ENCODE measurements at regions not wholly inside any gene's neighbourhood (a gene's known extent, or its start where the extent isn't known, plus 50 kb on each side); places are given as distances from the start of the nearest gene placed in this dataset.

DNA sequence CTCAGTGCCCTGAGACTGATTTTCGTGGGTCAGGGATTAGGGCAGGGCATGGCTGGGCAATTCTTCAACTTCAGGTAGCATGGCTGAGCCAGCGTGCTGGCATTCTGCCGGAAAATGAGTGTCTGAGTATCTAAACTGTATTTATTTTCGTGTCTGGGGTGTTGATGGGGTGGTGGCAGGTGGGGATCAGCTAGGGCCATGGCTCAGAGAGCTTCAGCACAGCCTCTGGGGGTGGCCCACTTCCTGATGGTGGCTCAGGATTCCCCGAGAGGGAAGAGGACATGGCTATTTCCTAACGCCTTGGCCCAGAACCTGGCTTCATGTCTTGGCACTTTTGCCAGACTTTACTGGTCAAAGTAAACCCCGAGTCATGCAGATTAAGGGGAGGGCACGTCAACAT is 260.5 kb downstream of the GADD45G start:
- Histone ChIP-seq H3K27me3 (ENCODE audit: insufficient read depth, low read depth, low read length) (no peaks in the 10 kb centered on the region), H3K36me3 (ENCODE audit: insufficient read depth, low read length) (no peaks in the 10 kb centered on the region), H4K20me1 (ENCODE audit: insufficient read depth) (no peaks in the 10 kb centered on the region), H3F3A (ENCODE audit: insufficient read depth, low read length, poor library complexity, severe bottlenecking) (no peaks in the 10 kb centered on the region), H3K79me2 (replicated peaks; ENCODE audit: insufficient read depth, low read length) (no peaks in the 10 kb centered on the region), H2AFZ (ENCODE audit: low read depth, low read length) (no peak overlapping the region), H3K4me2 (ENCODE audit: low read length) (no peak overlapping the region), H3K9me3 (ENCODE audit: low read length) (no peaks in the 10 kb centered on the region), H3K4me3 (ENCODE audit: low read length) (no peak overlapping the region), H3K9ac (ENCODE audit: low read length) (no peak overlapping the region), H3K9me2 (ENCODE audit: insufficient read depth, low read length) (no peaks in the 10 kb centered on the region), H3K27ac (ENCODE audit: low read length) (no peak overlapping the region)
- TF ChIP-seq, protein P1, sequence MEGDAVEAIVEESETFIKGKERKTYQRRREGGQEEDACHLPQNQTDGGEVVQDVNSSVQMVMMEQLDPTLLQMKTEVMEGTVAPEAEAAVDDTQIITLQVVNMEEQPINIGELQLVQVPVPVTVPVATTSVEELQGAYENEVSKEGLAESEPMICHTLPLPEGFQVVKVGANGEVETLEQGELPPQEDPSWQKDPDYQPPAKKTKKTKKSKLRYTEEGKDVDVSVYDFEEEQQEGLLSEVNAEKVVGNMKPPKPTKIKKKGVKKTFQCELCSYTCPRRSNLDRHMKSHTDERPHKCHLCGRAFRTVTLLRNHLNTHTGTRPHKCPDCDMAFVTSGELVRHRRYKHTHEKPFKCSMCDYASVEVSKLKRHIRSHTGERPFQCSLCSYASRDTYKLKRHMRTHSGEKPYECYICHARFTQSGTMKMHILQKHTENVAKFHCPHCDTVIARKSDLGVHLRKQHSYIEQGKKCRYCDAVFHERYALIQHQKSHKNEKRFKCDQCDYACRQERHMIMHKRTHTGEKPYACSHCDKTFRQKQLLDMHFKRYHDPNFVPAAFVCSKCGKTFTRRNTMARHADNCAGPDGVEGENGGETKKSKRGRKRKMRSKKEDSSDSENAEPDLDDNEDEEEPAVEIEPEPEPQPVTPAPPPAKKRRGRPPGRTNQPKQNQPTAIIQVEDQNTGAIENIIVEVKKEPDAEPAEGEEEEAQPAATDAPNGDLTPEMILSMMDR (IDR thresholded peaks at IDR 0.05; ENCODE audit: poor library complexity, severe bottlenecking): no peak
- TF ChIP-seq POLR2AphosphoS5 (IDR thresholded peaks at IDR 0.05): no peak
- TF ChIP-seq, protein P2, sequence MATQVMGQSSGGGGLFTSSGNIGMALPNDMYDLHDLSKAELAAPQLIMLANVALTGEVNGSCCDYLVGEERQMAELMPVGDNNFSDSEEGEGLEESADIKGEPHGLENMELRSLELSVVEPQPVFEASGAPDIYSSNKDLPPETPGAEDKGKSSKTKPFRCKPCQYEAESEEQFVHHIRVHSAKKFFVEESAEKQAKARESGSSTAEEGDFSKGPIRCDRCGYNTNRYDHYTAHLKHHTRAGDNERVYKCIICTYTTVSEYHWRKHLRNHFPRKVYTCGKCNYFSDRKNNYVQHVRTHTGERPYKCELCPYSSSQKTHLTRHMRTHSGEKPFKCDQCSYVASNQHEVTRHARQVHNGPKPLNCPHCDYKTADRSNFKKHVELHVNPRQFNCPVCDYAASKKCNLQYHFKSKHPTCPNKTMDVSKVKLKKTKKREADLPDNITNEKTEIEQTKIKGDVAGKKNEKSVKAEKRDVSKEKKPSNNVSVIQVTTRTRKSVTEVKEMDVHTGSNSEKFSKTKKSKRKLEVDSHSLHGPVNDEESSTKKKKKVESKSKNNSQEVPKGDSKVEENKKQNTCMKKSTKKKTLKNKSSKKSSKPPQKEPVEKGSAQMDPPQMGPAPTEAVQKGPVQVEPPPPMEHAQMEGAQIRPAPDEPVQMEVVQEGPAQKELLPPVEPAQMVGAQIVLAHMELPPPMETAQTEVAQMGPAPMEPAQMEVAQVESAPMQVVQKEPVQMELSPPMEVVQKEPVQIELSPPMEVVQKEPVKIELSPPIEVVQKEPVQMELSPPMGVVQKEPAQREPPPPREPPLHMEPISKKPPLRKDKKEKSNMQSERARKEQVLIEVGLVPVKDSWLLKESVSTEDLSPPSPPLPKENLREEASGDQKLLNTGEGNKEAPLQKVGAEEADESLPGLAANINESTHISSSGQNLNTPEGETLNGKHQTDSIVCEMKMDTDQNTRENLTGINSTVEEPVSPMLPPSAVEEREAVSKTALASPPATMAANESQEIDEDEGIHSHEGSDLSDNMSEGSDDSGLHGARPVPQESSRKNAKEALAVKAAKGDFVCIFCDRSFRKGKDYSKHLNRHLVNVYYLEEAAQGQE (IDR thresholded peaks at IDR 0.05; ENCODE audit: borderline replicate concordance): no peak
- TF ChIP-seq TAF1 (IDR thresholded peaks at IDR 0.05; ENCODE audit: low read depth): no peak

DNA sequence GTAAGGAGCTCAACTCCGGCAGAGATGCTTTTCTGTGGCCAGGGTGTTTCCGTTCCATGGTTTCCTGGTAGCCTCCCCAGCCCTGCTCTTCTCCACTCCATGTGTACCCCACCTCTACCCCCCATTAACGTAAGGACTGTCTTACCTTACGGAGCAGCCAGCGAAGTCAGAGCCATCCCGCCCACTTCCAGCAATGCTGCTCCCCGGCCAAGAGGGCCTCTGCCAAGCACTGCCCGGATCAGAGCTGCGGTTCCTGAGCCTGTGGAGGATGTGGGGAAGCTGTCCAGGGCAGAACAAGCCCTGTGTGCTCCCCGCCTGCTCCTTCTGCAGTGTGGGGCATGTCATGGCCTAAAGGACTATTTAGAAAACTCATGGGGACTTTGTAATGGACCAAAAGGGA is 261.2 kb downstream of the GADD45G start:
- no peaks in the 10 kb centered on the region for H3K9me3 ChIP-seq (ENCODE audit: low read length)
- H3K27ac ChIP-seq (ENCODE audit: low read length): no peak overlapping the region
- H2AFZ ChIP-seq (ENCODE audit: low read depth, low read length): no peak overlapping the region
- H4K20me1 ChIP-seq (ENCODE audit: insufficient read depth): no peaks in the 10 kb centered on the region
- no peaks in the 10 kb centered on the region for H3K9me2 ChIP-seq (ENCODE audit: insufficient read depth, low read length)
- no peaks in the 10 kb centered on the region for H3K79me2 ChIP-seq (replicated peaks; ENCODE audit: insufficient read depth, low read length)
- no peaks in the 10 kb centered on the region for H3F3A ChIP-seq (ENCODE audit: insufficient read depth, low read length, poor library complexity, severe bottlenecking)
- no peaks in the 10 kb centered on the region for H3K36me3 ChIP-seq (ENCODE audit: insufficient read depth, low read length)
- no peaks in the 10 kb centered on the region for H3K27me3 ChIP-seq (ENCODE audit: insufficient read depth, low read depth, low read length)
- H3K9ac ChIP-seq (ENCODE audit: low read length): no peak overlapping the region
- no peak overlapping the region for H3K4me3 ChIP-seq (ENCODE audit: low read length)
- H3K4me2 ChIP-seq (ENCODE audit: low read length): no peak overlapping the region
- TF ChIP-seq EZH2 (IDR thresholded peaks at IDR 0.05; ENCODE audit: borderline replicate concordance, insufficient read depth, low read length, poor library complexity, severe bottlenecking): no peak
- no peak for TF ChIP-seq TAF1 (IDR thresholded peaks at IDR 0.05; ENCODE audit: low read depth)
- TF ChIP-seq POLR2AphosphoS5 (IDR thresholded peaks at IDR 0.05): no peak
- no peak for TF ChIP-seq MXI1 (conservative IDR thresholded peaks at IDR 0.05; ENCODE audit: poor library complexity, severe bottlenecking)
- no peak for TF ChIP-seq RAD21 (conservative IDR thresholded peaks at IDR 0.05)
- no peak for TF ChIP-seq SMC3 (conservative IDR thresholded peaks at IDR 0.05; ENCODE audit: poor library complexity)
- TF ChIP-seq, protein P1 (IDR thresholded peaks at IDR 0.05; ENCODE audit: poor library complexity, severe bottlenecking): no peak
- TF ChIP-seq EP300 (conservative IDR thresholded peaks at IDR 0.05; ENCODE audit: poor library complexity, severe bottlenecking): no peak
- TF ChIP-seq, protein P2 (IDR thresholded peaks at IDR 0.05; ENCODE audit: borderline replicate concordance): no peak
